HCT116 (cell line): ENCODE measurements at regions not wholly inside any gene's neighbourhood (a gene's known extent, or its start where the extent isn't known, plus 50 kb on each side); places are given as distances from the start of the nearest gene placed in this dataset.

Experiments used
- ATAC-seq: fragments of 200-7000 bp; cut with Tn5 transposase; 2 replicates; pipeline ENCODE4 v1.9.1; 2020; ENCODE audit warnings: mild to moderate bottlenecking, moderate library complexity
- BruUV-seq: library from RNA; stranded (reverse); fragments of 400-500 nt; replicated peaks from 2 replicates; lab custom pipeline; 2021; lab: Mats Ljungman, UMichigan
- CTCF ChIA-PET: fragments of 300-600 bp; sonication (Branson Sonifier 250); formaldehyde crosslinking; loops from one replicate; lab custom pipeline; 2021; ENCODE audit warnings: antibody characterized with exemption; lab: Charles Lee
- POLR2A ChIA-PET: fragments of 300-600, 350-600 bp; sonication (Branson Sonifier 250); formaldehyde crosslinking; loops from one replicate; lab custom pipeline; 2021; ENCODE audit warnings: antibody characterized with exemption; lab: Charles Lee
- RAD21 ChIA-PET, 2 experiments: fragments of 300-600 bp; sonication (Branson Sonifier 250); formaldehyde crosslinking; loops; one replicate each; lab custom pipeline; 2023; ENCODE audit warnings: low total read pairs in 2 of 2; ENCODE audit not compliant: uncharacterized antibody in 2 of 2, unreplicated experiment in 2 of 2, low non-redundant PET in 1 of 2; lab: Charles Lee
- DNase-seq: peaks from one replicate; pipeline ENCODE4 v3.0.0-alpha.2; 2010; ENCODE audit warnings: low read depth, low spot score
- H2AFZ ChIP-seq: fragments of 200-600 bp; shearing (Covaris generic), sonication (generic); 2 replicates; pipeline ENCODE4 v1.6.1; 2017; ENCODE audit warnings: low read depth, mixed run types, mixed read lengths, antibody characterized with exemption, low read length; ENCODE audit not compliant: poor library complexity, severe bottlenecking
- H3K27ac ChIP-seq: 2 replicates; pipeline ENCODE4 v1.5.1; 2012; ENCODE audit warnings: low read depth, low read length
- H3K27me3 ChIP-seq: fragments of 200-600 bp; sonication (generic); 2 replicates; pipeline ENCODE4 v1.6.1; 2016; ENCODE audit warnings: mixed run types, low read length, mixed read lengths; ENCODE audit not compliant: insufficient read depth
- H3K36me3 ChIP-seq, 2 experiments: fragments of 200-500 bp in 1 of 2; fragments of 200-600 bp in 1 of 2; sonication (Bioruptor generic) in 1 of 2; sonication (generic) in 1 of 2; 2 replicates each; pipeline versions ENCODE4 v1.5.1 to v1.6.1; 2014 to 2016; ENCODE audit warnings: low read length in 2 of 2, inconsistent platforms in 1 of 2, mixed read lengths in 1 of 2, mixed run types in 1 of 2; ENCODE audit not compliant: insufficient read depth in 2 of 2, control insufficient read depth in 1 of 2
- H3K4me1 ChIP-seq, 2 experiments: fragments of 200-600 bp in 1 of 2; sonication (generic) in 1 of 2; 2 replicates each; pipeline versions ENCODE4 v1.5.1 to v1.6.1; 2012 to 2017; ENCODE audit warnings: low read length in 2 of 2, inconsistent platforms in 1 of 2, mild to moderate bottlenecking in 1 of 2, mixed read lengths in 1 of 2, mixed run types in 1 of 2, moderate library complexity in 1 of 2; ENCODE audit not compliant: insufficient read depth in 2 of 2, control insufficient read depth in 1 of 2
- H3K4me2 ChIP-seq: fragments of 200-600 bp; sonication (generic); 2 replicates; pipeline ENCODE4 v1.6.1; 2017; ENCODE audit warnings: mixed run types, low read length, mixed read lengths
- H3K4me3 ChIP-seq, 2 experiments: fragments of 200-600 bp in 1 of 2; sonication (generic) in 1 of 2; replicated peaks in 1 of 2; 2 replicates each; pipeline ENCODE4 v1.5.1; 2011 to 2016; ENCODE audit warnings: low read length in 2 of 2, control low read depth in 1 of 2, low read depth in 1 of 2, mild to moderate bottlenecking in 1 of 2, mixed read lengths in 1 of 2, mixed run types in 1 of 2
- H3K79me2 ChIP-seq: fragments of 200-600 bp; sonication (generic); 2 replicates; pipeline ENCODE4 v1.6.1; 2017; ENCODE audit warnings: mild to moderate bottlenecking, mixed run types, low read length, moderate library complexity, mixed read lengths; ENCODE audit not compliant: insufficient read depth
- H3K9ac ChIP-seq: fragments of 200-600 bp; sonication (generic); 2 replicates; pipeline ENCODE4 v1.6.1; 2016; ENCODE audit warnings: low read length, mixed read lengths
- H3K9me2 ChIP-seq: fragments of 200-600 bp; sonication (generic), shearing (Covaris generic); 2 replicates; pipeline ENCODE4 v1.6.1; 2017; ENCODE audit warnings: mixed run types, mild to moderate bottlenecking, moderate library complexity; ENCODE audit not compliant: insufficient read depth
- H3K9me3 ChIP-seq, 2 experiments: fragments of 200-500 bp in 1 of 2; fragments of 200-600 bp in 1 of 2; sonication (Bioruptor generic) in 1 of 2; sonication (generic) in 1 of 2; 2 replicates each; pipeline ENCODE4 v1.6.1; 2014 to 2017; ENCODE audit warnings: low read length in 2 of 2, mixed read lengths in 2 of 2, inconsistent platforms in 1 of 2, low read depth in 1 of 2, mild to moderate bottlenecking in 1 of 2, mixed run types in 1 of 2, moderate library complexity in 1 of 2; ENCODE audit not compliant: control insufficient read depth in 1 of 2, insufficient read depth in 1 of 2
- H4K20me1 ChIP-seq: fragments of 200-600 bp; sonication (generic), shearing (Covaris generic); 2 replicates; pipeline ENCODE4 v1.6.1; 2017; ENCODE audit warnings: mixed run types, mild to moderate bottlenecking, moderate library complexity; ENCODE audit not compliant: insufficient read depth
- EGR1 ChIP-seq: IDR thresholded peaks from 2 replicates; pipeline ENCODE4 v1.6.1; 2012; ENCODE audit warnings: low read depth
- JUND ChIP-seq: IDR thresholded peaks from 2 replicates; pipeline ENCODE4 v1.6.1; 2012
- intact Hi-C: fragments of 100-400 bp; cut with micrococcal nuclease; formaldehyde crosslinking; loops from 2 replicates; pipeline ENCODE4 v1.10.0; 2022
- TF ChIP-seq, protein P1 (sequence below): IDR thresholded peaks from 2 replicates; pipeline ENCODE4 v1.6.1; 2011; ENCODE audit warnings: mild to moderate bottlenecking, low read length, moderate library complexity; ENCODE audit not compliant: insufficient replicate concordance; ENCODE audit errors: extremely low read depth

DNA sequence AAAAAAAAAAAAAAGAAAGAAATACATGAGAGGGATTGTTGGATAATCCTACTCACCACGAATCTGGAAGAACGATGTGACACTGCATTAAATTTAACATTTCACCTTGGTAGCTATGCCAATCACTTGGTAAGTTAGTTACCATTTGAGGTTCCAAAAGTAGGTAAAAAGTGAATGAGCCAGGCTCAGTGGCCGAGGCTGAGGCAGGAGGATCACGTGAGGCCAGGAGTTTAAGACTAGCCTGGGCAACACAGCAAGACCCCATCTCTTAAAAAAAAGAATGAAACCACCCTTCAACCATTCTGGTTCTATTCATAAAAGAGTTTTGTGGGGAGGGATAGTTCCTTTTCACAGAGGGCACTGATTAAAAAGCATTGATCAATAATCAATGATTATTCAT is 133.6 kb downstream of the ADSS2 start:
- Histone ChIP-seq H3K9me2 (no peaks in the 10 kb centered on the region), H3K9me3 (no peaks in the 10 kb centered on the region), H3K27me3 (no peaks in the 10 kb centered on the region), H3K4me3 (no peak overlapping the region), H3K4me2 (no peak overlapping the region), H3K79me2 (no peaks in the 10 kb centered on the region), H3K9ac (no peak overlapping the region), H4K20me1 (no peaks in the 10 kb centered on the region), H3K27ac (no peak overlapping the region), H3K36me3 (no peaks in the 10 kb centered on the region), H3K4me1 (peaks cover 9 to 16% of the 10 kb centered on the region in 2 experiments), H2AFZ (no peak overlapping the region)
- ATAC-seq (no peak), DNase-seq (no peak)
- ChIA-PET RAD21 (no interaction called here), POLR2A (no interaction called here), CTCF (no interaction called here)
- intact Hi-C loops, result no loop called here
- no TSS peak for BruUV-seq
- TF ChIP-seq EGR1, result no peak
- TF ChIP-seq JUND, result no peak

- POLR2A ChIA-PET, result no interaction called here
- Histone ChIP-seq H3K36me3 (no peaks in the 10 kb centered on the region), H3K79me2 (no peaks in the 10 kb centered on the region), H3K9me2 (no peaks in the 10 kb centered on the region), H3K27ac (no peak overlapping the region), H4K20me1 (no peaks in the 10 kb centered on the region), H3K9me3 (no peaks in the 10 kb centered on the region), H3K9ac (no peak overlapping the region), H3K4me2 (no peak overlapping the region), H3K4me1 (peaks cover 12 to 20% of the 10 kb centered on the region in 2 experiments), H2AFZ (no peak overlapping the region), H3K4me3 (no peak overlapping the region), H3K27me3 (no peaks in the 10 kb centered on the region)
- no peak for ATAC-seq
- no peak for DNase-seq
- no TSS peak for BruUV-seq
- intact Hi-C loops, result no loop called here
- TF ChIP-seq EGR1, result no peak
- TF ChIP-seq, protein P1, sequence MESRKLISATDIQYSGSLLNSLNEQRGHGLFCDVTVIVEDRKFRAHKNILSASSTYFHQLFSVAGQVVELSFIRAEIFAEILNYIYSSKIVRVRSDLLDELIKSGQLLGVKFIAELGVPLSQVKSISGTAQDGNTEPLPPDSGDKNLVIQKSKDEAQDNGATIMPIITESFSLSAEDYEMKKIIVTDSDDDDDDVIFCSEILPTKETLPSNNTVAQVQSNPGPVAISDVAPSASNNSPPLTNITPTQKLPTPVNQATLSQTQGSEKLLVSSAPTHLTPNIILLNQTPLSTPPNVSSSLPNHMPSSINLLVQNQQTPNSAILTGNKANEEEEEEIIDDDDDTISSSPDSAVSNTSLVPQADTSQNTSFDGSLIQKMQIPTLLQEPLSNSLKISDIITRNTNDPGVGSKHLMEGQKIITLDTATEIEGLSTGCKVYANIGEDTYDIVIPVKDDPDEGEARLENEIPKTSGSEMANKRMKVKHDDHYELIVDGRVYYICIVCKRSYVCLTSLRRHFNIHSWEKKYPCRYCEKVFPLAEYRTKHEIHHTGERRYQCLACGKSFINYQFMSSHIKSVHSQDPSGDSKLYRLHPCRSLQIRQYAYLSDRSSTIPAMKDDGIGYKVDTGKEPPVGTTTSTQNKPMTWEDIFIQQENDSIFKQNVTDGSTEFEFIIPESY, result no peak
- RAD21 ChIA-PET, result no interaction called here
- CTCF ChIA-PET, result no interaction called here
Measured at GRCh38 chr1:244318512-244318911, 133.2 kb downstream of the ADSS2 start.
